ENCODE measurements at regions not wholly inside any gene's neighbourhood (a gene's known extent, or its start where the extent isn't known, plus 50 kb on each side); places are given as distances from the start of the nearest gene placed in this dataset.

DNA sequence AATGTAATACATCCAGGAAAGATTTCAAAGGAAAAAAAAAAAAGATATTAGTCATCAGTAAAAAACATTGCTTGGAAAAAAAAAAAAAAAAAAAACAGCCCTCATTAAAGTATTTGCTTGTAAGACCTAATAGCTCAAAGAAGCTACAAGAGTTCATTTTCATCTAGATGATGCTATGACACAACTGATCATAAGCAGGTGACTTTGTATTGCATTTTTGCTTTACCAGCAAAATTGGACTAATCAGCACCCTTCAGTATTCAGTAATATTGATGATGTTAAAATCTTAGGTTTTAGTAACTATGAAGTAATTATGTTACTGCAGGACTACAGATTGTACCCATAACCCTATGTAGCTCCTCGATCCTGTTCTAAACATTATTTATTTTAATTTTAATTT, 214.7 kb upstream of the CADM2 start (continued):
- TF ChIP-seq, protein P1, sequence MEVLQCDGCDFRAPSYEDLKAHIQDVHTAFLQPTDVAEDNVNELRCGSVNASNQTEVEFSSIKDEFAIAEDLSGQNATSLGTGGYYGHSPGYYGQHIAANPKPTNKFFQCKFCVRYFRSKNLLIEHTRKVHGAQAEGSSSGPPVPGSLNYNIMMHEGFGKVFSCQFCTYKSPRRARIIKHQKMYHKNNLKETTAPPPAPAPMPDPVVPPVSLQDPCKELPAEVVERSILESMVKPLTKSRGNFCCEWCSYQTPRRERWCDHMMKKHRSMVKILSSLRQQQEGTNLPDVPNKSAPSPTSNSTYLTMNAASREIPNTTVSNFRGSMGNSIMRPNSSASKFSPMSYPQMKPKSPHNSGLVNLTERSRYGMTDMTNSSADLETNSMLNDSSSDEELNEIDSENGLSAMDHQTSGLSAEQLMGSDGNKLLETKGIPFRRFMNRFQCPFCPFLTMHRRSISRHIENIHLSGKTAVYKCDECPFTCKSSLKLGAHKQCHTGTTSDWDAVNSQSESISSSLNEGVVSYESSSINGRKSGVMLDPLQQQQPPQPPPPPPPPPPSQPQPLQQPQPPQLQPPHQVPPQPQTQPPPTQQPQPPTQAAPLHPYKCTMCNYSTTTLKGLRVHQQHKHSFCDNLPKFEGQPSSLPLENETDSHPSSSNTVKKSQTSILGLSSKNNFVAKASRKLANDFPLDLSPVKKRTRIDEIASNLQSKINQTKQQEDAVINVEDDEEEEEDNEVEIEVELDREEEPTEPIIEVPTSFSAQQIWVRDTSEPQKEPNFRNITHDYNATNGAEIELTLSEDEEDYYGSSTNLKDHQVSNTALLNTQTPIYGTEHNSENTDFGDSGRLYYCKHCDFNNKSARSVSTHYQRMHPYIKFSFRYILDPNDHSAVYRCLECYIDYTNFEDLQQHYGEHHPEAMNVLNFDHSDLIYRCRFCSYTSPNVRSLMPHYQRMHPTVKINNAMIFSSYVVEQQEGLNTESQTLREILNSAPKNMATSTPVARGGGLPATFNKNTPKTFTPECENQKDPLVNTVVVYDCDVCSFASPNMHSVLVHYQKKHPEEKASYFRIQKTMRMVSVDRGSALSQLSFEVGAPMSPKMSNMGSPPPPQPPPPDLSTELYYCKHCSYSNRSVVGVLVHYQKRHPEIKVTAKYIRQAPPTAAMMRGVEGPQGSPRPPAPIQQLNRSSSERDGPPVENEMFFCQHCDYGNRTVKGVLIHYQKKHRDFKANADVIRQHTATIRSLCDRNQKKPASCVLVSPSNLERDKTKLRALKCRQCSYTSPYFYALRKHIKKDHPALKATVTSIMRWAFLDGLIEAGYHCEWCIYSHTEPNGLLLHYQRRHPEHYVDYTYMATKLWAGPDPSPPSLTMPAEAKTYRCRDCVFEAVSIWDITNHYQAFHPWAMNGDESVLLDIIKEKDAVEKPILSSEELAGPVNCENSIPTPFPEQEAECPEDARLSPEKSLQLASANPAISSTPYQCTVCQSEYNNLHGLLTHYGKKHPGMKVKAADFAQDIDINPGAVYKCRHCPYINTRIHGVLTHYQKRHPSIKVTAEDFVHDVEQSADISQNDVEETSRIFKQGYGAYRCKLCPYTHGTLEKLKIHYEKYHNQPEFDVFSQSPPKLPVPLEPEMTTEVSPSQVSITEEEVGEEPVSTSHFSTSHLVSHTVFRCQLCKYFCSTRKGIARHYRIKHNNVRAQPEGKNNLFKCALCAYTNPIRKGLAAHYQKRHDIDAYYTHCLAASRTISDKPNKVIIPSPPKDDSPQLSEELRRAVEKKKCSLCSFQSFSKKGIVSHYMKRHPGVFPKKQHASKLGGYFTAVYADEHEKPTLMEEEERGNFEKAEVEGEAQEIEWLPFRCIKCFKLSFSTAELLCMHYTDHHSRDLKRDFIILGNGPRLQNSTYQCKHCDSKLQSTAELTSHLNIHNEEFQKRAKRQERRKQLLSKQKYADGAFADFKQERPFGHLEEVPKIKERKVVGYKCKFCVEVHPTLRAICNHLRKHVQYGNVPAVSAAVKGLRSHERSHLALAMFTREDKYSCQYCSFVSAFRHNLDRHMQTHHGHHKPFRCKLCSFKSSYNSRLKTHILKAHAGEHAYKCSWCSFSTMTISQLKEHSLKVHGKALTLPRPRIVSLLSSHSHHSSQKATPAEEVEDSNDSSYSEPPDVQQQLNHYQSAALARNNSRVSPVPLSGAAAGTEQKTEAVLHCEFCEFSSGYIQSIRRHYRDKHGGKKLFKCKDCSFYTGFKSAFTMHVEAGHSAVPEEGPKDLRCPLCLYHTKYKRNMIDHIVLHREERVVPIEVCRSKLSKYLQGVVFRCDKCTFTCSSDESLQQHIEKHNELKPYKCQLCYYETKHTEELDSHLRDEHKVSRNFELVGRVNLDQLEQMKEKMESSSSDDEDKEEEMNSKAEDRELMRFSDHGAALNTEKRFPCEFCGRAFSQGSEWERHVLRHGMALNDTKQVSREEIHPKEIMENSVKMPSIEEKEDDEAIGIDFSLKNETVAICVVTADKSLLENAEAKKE (CRISPR knock-in tag; IDR thresholded peaks at IDR 0.05), result no peak
- TF ChIP-seq STAT1 (IDR thresholded peaks at IDR 0.05; ENCODE audit: unreplicated experiment), result no peak
- TF ChIP-seq NANOG (IDR thresholded peaks at IDR 0.05; ENCODE audit: borderline replicate concordance), result no peak
- no peak for TF ChIP-seq EZH2 (IDR thresholded peaks at IDR 0.05; ENCODE audit: low read depth, unreplicated experiment)
- no peak for TF ChIP-seq EZH2phosphoT487 (IDR thresholded peaks at IDR 0.05; ENCODE audit: unreplicated experiment)
- TF ChIP-seq, protein P2, sequence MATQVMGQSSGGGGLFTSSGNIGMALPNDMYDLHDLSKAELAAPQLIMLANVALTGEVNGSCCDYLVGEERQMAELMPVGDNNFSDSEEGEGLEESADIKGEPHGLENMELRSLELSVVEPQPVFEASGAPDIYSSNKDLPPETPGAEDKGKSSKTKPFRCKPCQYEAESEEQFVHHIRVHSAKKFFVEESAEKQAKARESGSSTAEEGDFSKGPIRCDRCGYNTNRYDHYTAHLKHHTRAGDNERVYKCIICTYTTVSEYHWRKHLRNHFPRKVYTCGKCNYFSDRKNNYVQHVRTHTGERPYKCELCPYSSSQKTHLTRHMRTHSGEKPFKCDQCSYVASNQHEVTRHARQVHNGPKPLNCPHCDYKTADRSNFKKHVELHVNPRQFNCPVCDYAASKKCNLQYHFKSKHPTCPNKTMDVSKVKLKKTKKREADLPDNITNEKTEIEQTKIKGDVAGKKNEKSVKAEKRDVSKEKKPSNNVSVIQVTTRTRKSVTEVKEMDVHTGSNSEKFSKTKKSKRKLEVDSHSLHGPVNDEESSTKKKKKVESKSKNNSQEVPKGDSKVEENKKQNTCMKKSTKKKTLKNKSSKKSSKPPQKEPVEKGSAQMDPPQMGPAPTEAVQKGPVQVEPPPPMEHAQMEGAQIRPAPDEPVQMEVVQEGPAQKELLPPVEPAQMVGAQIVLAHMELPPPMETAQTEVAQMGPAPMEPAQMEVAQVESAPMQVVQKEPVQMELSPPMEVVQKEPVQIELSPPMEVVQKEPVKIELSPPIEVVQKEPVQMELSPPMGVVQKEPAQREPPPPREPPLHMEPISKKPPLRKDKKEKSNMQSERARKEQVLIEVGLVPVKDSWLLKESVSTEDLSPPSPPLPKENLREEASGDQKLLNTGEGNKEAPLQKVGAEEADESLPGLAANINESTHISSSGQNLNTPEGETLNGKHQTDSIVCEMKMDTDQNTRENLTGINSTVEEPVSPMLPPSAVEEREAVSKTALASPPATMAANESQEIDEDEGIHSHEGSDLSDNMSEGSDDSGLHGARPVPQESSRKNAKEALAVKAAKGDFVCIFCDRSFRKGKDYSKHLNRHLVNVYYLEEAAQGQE (IDR thresholded peaks at IDR 0.05; ENCODE audit: unreplicated experiment), result no peak

DNA sequence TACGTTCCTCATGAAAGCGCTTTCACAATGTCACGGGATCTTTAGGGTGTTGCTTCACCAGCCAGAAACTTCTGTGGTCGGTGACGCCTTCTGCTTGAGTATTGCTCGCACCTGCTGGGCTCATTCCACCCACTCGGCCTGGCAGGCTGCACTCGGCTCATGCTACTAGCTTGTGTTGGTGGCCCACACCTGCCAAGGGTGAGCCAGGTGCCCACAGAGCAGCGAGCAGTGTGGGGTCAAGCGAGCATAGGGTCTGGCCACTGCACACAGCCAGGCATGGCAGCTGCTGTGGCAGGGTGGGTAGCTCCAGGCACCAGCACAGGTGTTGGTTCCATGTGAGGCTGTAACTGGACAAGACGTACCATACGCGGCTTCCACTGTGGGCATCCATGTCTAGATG, 202.9 kb upstream of the CADM2 start:
- Histone ChIP-seq H3K27me3 (ENCODE audit: insufficient read depth) (no peaks in the 10 kb centered on the region), H3F3A (replicated peaks; ENCODE audit: low read depth) (no peaks in the 10 kb centered on the region), H3K27ac (ENCODE audit: low read depth) (no peak overlapping the region), H3K79me2 (replicated peaks; ENCODE audit: insufficient read depth) (no peaks in the 10 kb centered on the region), H2AFZ (no peak overlapping the region), H4K20me1 (replicated peaks; ENCODE audit: insufficient read depth) (no peaks in the 10 kb centered on the region), H3K4me3 (no peak overlapping the region), H3K4me2 (no peak overlapping the region), H3K4me1 (ENCODE audit: insufficient read depth) (no peaks in the 10 kb centered on the region), H3K36me3 (ENCODE audit: insufficient read depth) (no peaks in the 10 kb centered on the region), H3K9me2 (ENCODE audit: insufficient read depth) (peaks cover 10% of the 10 kb centered on the region)
- no peak for ATAC-seq
- no peaks in the 10 kb centered on the region for H3K4me1 Mint-ChIP-seq
- H3K36me3 Mint-ChIP-seq (ENCODE audit: low read depth), result no peaks in the 10 kb centered on the region
- no peak overlapping the region for H3K27ac Mint-ChIP-seq
- DNase-seq (ENCODE audit: low spot score), result no peak
- H3K4me3 Mint-ChIP-seq, result no peak overlapping the region
- H3K9me3 Mint-ChIP-seq, result peaks cover 2% of the 10 kb centered on the region; the same call in 1 of the 3 replicates
- H3K27me3 Mint-ChIP-seq (ENCODE audit: insufficient read depth, low read depth, poor library complexity), result peaks cover 2% of the 10 kb centered on the region
- TF ChIP-seq, protein P3, sequence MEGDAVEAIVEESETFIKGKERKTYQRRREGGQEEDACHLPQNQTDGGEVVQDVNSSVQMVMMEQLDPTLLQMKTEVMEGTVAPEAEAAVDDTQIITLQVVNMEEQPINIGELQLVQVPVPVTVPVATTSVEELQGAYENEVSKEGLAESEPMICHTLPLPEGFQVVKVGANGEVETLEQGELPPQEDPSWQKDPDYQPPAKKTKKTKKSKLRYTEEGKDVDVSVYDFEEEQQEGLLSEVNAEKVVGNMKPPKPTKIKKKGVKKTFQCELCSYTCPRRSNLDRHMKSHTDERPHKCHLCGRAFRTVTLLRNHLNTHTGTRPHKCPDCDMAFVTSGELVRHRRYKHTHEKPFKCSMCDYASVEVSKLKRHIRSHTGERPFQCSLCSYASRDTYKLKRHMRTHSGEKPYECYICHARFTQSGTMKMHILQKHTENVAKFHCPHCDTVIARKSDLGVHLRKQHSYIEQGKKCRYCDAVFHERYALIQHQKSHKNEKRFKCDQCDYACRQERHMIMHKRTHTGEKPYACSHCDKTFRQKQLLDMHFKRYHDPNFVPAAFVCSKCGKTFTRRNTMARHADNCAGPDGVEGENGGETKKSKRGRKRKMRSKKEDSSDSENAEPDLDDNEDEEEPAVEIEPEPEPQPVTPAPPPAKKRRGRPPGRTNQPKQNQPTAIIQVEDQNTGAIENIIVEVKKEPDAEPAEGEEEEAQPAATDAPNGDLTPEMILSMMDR (conservative IDR thresholded peaks at IDR 0.05; ENCODE audit: low read depth in 2 of 2), result no peak
- no peak for TF ChIP-seq EZH2phosphoT487 (IDR thresholded peaks at IDR 0.05; ENCODE audit: unreplicated experiment)
- TF ChIP-seq, protein P2 (IDR thresholded peaks at IDR 0.05; ENCODE audit: unreplicated experiment), result no peak
- TF ChIP-seq POLR2AphosphoS5 (IDR thresholded peaks at IDR 0.05; ENCODE audit: low read depth), result no peak
- no peak for TF ChIP-seq ZNF114 (CRISPR knock-in tag; IDR thresholded peaks at IDR 0.05)
- TF ChIP-seq EZH2 (IDR thresholded peaks at IDR 0.05; ENCODE audit: low read depth, unreplicated experiment), result no peak
- no peak for TF ChIP-seq ZNF331 (CRISPR knock-in tag; IDR thresholded peaks at IDR 0.05; ENCODE audit: low read depth)
- TF ChIP-seq STAT1 (IDR thresholded peaks at IDR 0.05; ENCODE audit: unreplicated experiment), result no peak
